ENCODE measurements at regions not wholly inside any gene's neighbourhood (a gene's known extent, or its start where the extent isn't known, plus 50 kb on each side); places are given as distances from the start of the nearest gene placed in this dataset.

- TF ChIP-seq CTCF (IDR thresholded peaks at IDR 0.05; ENCODE audit: borderline replicate concordance, extremely low read depth, insufficient read depth): no peak
- DNase-seq (peak in 2 of 5 donors; percentile 46 to 48), FAIRE-seq (no peak)
- Histone ChIP-seq H3K9ac (ENCODE audit: low read length in 3 of 3) (no peak overlapping the region), H3K4me1 (ENCODE audit: control insufficient read depth in 2 of 3, insufficient read depth in 2 of 3, low read depth in 1 of 3, low read length in 3 of 3) (no peaks in the 10 kb centered on the region), H3K36me3 (ENCODE audit: control insufficient read depth in 2 of 3, insufficient read depth in 3 of 3, low read length in 3 of 3) (no peaks in the 10 kb centered on the region), H3K27me3 (ENCODE audit: control insufficient read depth, insufficient read depth, low read length) (no peaks in the 10 kb centered on the region), H3K27ac (ENCODE audit: low read depth in 2 of 2, low read length in 2 of 2) (no peak overlapping the region), H3K4me3 (ENCODE audit: low read length in 3 of 3) (no peak overlapping the region), H3K9me3 (ENCODE audit: control insufficient read depth in 2 of 3, insufficient read depth in 1 of 3, low read length in 3 of 3) (no peaks in the 10 kb centered on the region)
- intact Hi-C loops (cut with DNase I): no loop called here
Observed at GRCh38 chr2:215619989-215620388, 184.1 kb upstream of the FN1 start.

- intact Hi-C loops (cut with DNase I): no loop called here
- FAIRE-seq (no peak), DNase-seq (peak in 4 of 5 donors; percentile 77 to 89 (median 84))
- Histone ChIP-seq H3K27ac (ENCODE audit: low read depth in 2 of 2, low read length in 2 of 2) (no peak overlapping the region), H3K4me1 (ENCODE audit: control insufficient read depth in 2 of 3, insufficient read depth in 2 of 3, low read depth in 1 of 3, low read length in 3 of 3) (no peaks in the 10 kb centered on the region), H3K9ac (ENCODE audit: low read length in 3 of 3) (no peak overlapping the region), H3K4me3 (ENCODE audit: low read length in 3 of 3) (no peak overlapping the region), H3K36me3 (ENCODE audit: control insufficient read depth in 2 of 3, insufficient read depth in 3 of 3, low read length in 3 of 3) (no peaks in the 10 kb centered on the region), H3K9me3 (ENCODE audit: control insufficient read depth in 2 of 3, insufficient read depth in 1 of 3, low read length in 3 of 3) (no peaks in the 10 kb centered on the region), H3K27me3 (ENCODE audit: control insufficient read depth, insufficient read depth, low read length) (no peaks in the 10 kb centered on the region)
- no peak for TF ChIP-seq CTCF (IDR thresholded peaks at IDR 0.05; ENCODE audit: borderline replicate concordance, extremely low read depth, insufficient read depth)
Observed at GRCh38 chr2:215619022-215619958, 183.4 kb upstream of the FN1 start.

- H3K27ac ChIP-seq (ENCODE audit: low read depth in 2 of 2, low read length in 2 of 2): no peak overlapping the region
- no peak overlapping the region for H3K4me3 ChIP-seq (ENCODE audit: low read length in 3 of 3)
- no peaks in the 10 kb centered on the region for H3K4me1 ChIP-seq (ENCODE audit: control insufficient read depth in 2 of 3, insufficient read depth in 2 of 3, low read depth in 1 of 3, low read length in 3 of 3)
- no peak for TF ChIP-seq CTCF (IDR thresholded peaks at IDR 0.05; ENCODE audit: borderline replicate concordance, extremely low read depth, insufficient read depth)
- no peaks in the 10 kb centered on the region for H3K27me3 ChIP-seq (ENCODE audit: control insufficient read depth, insufficient read depth, low read length)
- DNase-seq: no peak
- H3K36me3 ChIP-seq (ENCODE audit: control insufficient read depth in 2 of 3, insufficient read depth in 3 of 3, low read length in 3 of 3): no peaks in the 10 kb centered on the region
- FAIRE-seq: no peak
- no peaks in the 10 kb centered on the region for H3K9me3 ChIP-seq (ENCODE audit: control insufficient read depth in 2 of 3, insufficient read depth in 1 of 3, low read length in 3 of 3)
- intact Hi-C loops (cut with DNase I): no loop called here
- no peak overlapping the region for H3K9ac ChIP-seq (ENCODE audit: low read length in 3 of 3)
Observed at GRCh38 chr2:215618145-215618544, 182.3 kb upstream of the FN1 start.
